ENCODE measurements at regions not wholly inside any gene's neighbourhood (a gene's known extent, or its start where the extent isn't known, plus 50 kb on each side); places are given as distances from the start of the nearest gene placed in this dataset.

GRCh38 chr12:116421785-116422538 lies 137.2 kb upstream of the MAP1LC3B2 start:
- H3K36me3 ChIP-seq (ENCODE audit: insufficient read depth, low read length): no peaks in the 10 kb centered on the region
- ATAC-seq (ENCODE audit: poor library complexity) (no peak), DNase-seq (no peak)
- Mint-ChIP-seq H3K36me3 (ENCODE audit: low read depth) (no peaks in the 10 kb centered on the region), H3K27me3 (no peaks in the 10 kb centered on the region), H3K9me3 (no peaks in the 10 kb centered on the region), H3K27ac (no peak overlapping the region), H3K4me3 (no peak overlapping the region), H3K4me1 (ENCODE audit: low read depth) (no peaks in the 10 kb centered on the region)
- H3K4me1 ChIP-seq (ENCODE audit: insufficient read depth, low read length): no peaks in the 10 kb centered on the region
- no peak overlapping the region for H3K4me3 ChIP-seq (ENCODE audit: low read length)
- ChIA-PET POLR2A (no interaction called here), CTCF (no interaction called here)
- intact Hi-C loops (cut with DNase I, micrococcal nuclease): no loop called here
- no peak overlapping the region for H3K27ac ChIP-seq (ENCODE audit: low read depth in 1 of 2, low read length in 2 of 2)
- no peaks in the 10 kb centered on the region for H3K27me3 ChIP-seq (ENCODE audit: control insufficient read depth in 1 of 2, insufficient read depth in 2 of 2, low read length in 2 of 2)
- no peaks in the 10 kb centered on the region for H3K9me3 ChIP-seq (ENCODE audit: control insufficient read depth in 1 of 2, insufficient read depth in 1 of 2, low read length in 2 of 2)
- no peak for TF ChIP-seq CTCF (IDR thresholded peaks at IDR 0.05)

GRCh38 chr12:116423094-116423493 lies 136.1 kb upstream of the MAP1LC3B2 start:
- POLR2A ChIA-PET: no interaction called here
- intact Hi-C loops (cut with DNase I, micrococcal nuclease): no loop called here
- no peaks in the 10 kb centered on the region for H3K36me3 Mint-ChIP-seq (ENCODE audit: low read depth)

GRCh38 chr12:116425256-116426193 lies 133.7 kb upstream of the MAP1LC3B2 start:
- no peaks in the 10 kb centered on the region for H3K4me1 Mint-ChIP-seq (ENCODE audit: low read depth)
- H3K27me3 Mint-ChIP-seq: no peaks in the 10 kb centered on the region
- Histone ChIP-seq H3K27me3 (ENCODE audit: control insufficient read depth in 1 of 2, insufficient read depth in 2 of 2, low read length in 2 of 2) (no peaks in the 10 kb centered on the region), H3K36me3 (ENCODE audit: insufficient read depth, low read length) (no peaks in the 10 kb centered on the region), H3K27ac (ENCODE audit: low read depth in 1 of 2, low read length in 2 of 2) (no peak overlapping the region), H3K4me1 (ENCODE audit: insufficient read depth, low read length) (no peaks in the 10 kb centered on the region), H3K4me3 (ENCODE audit: low read length) (no peak overlapping the region), H3K9me3 (ENCODE audit: control insufficient read depth in 1 of 2, insufficient read depth in 1 of 2, low read length in 2 of 2) (no peaks in the 10 kb centered on the region)
- ChIA-PET POLR2A (no interaction called here), CTCF (no interaction called here)
- H3K4me3 Mint-ChIP-seq: no peak overlapping the region
- DNase-seq (no peak), ATAC-seq (ENCODE audit: poor library complexity) (no peak)
- H3K36me3 Mint-ChIP-seq (ENCODE audit: low read depth): no peaks in the 10 kb centered on the region
- no peaks in the 10 kb centered on the region for H3K9me3 Mint-ChIP-seq
- no peak overlapping the region for H3K27ac Mint-ChIP-seq
- TF ChIP-seq CTCF (IDR thresholded peaks at IDR 0.05): no peak
- intact Hi-C loops (cut with DNase I, micrococcal nuclease): no loop called here

More at GRCh38 chr12:116423094-116423493, 136.1 kb upstream of the MAP1LC3B2 start:
- H3K36me3 ChIP-seq (ENCODE audit: insufficient read depth, low read length): no peaks in the 10 kb centered on the region
- H3K4me3 ChIP-seq (ENCODE audit: low read length): no peak overlapping the region
- Mint-ChIP-seq H3K27me3 (no peaks in the 10 kb centered on the region), H3K27ac (no peak overlapping the region), H3K4me3 (no peak overlapping the region), H3K9me3 (no peaks in the 10 kb centered on the region), H3K4me1 (ENCODE audit: low read depth) (no peaks in the 10 kb centered on the region)
- H3K9me3 ChIP-seq (ENCODE audit: control insufficient read depth in 1 of 2, insufficient read depth in 1 of 2, low read length in 2 of 2): no peaks in the 10 kb centered on the region
- CTCF ChIA-PET: interaction anchor here (0.6 kb wide), 1 partner anchor 204 kb away, joined by 3 read pairs; no protein-coding TSS in a partner anchor
- no peak for ATAC-seq (ENCODE audit: poor library complexity)
- no peak for DNase-seq
- no peak for TF ChIP-seq CTCF (IDR thresholded peaks at IDR 0.05)
- no peaks in the 10 kb centered on the region for H3K27me3 ChIP-seq (ENCODE audit: control insufficient read depth in 1 of 2, insufficient read depth in 2 of 2, low read length in 2 of 2)
- H3K4me1 ChIP-seq (ENCODE audit: insufficient read depth, low read length): no peaks in the 10 kb centered on the region
- H3K27ac ChIP-seq (ENCODE audit: low read depth in 1 of 2, low read length in 2 of 2): no peak overlapping the region
